ENCODE measurements at regions not wholly inside any gene's neighbourhood (a gene's known extent, or its start where the extent isn't known, plus 50 kb on each side); places are given as distances from the start of the nearest gene placed in this dataset.

GRCh38 chr12:61956545-61956944 is 303.7 kb upstream of the USP15 start:
- no peak for TF ChIP-seq CTCF (conservative IDR thresholded peaks at IDR 0.05; ENCODE audit: low read length)
- TF ChIP-seq EZH2phosphoT487 (IDR thresholded peaks at IDR 0.05; ENCODE audit: borderline replicate concordance): no peak

All from Loucy (cell line).